Osteoblast (primary cell): ENCODE measurements at regions not wholly inside any gene's neighbourhood (a gene's known extent, or its start where the extent isn't known, plus 50 kb on each side); places are given as distances from the start of the nearest gene placed in this dataset.

ENCODE experiments used
- DNase-seq: peaks from one replicate; pipeline ENCODE4 v3.0.0; 2011; ENCODE audit warnings: low spot score, mixed read lengths; ENCODE audit not compliant: insufficient read length; ENCODE audit errors: missing footprints
- H2AFZ ChIP-seq: 2 replicates; pipeline ENCODE4 v1.6.0; 2011; ENCODE audit warnings: mild to moderate bottlenecking, low read length
- H3K27ac ChIP-seq: 2 replicates; pipeline ENCODE4 v1.5.1; 2011; ENCODE audit warnings: mild to moderate bottlenecking, low read depth, low read length, moderate library complexity
- H3K27me3 ChIP-seq: 2 replicates; pipeline ENCODE4 v1.6.0; 2012; ENCODE audit warnings: mild to moderate bottlenecking, control low read depth, inconsistent platforms, low read length, moderate library complexity; ENCODE audit not compliant: insufficient read depth
- H3K36me3 ChIP-seq: 2 replicates; pipeline ENCODE4 v1.5.1; 2011; ENCODE audit warnings: mild to moderate bottlenecking, low read length, control low read depth, moderate library complexity; ENCODE audit not compliant: insufficient read depth
- H3K4me1 ChIP-seq: 2 replicates; pipeline ENCODE4 v1.5.1; 2011; ENCODE audit warnings: mild to moderate bottlenecking, low read length, control low read depth, moderate library complexity; ENCODE audit not compliant: insufficient read depth
- H3K4me2 ChIP-seq: 2 replicates; pipeline ENCODE4 v1.6.0; 2011; ENCODE audit warnings: mild to moderate bottlenecking, low read length; ENCODE audit not compliant: insufficient read depth
- H3K4me3 ChIP-seq: fragments of 200-600 bp; sonication (generic); 3 replicates; pipeline ENCODE4 v1.5.1; 2012; ENCODE audit warnings: mild to moderate bottlenecking, low read length, inconsistent platforms; ENCODE audit not compliant: insufficient read depth
- H3K79me2 ChIP-seq: 2 replicates; pipeline ENCODE4 v1.6.0; 2012; ENCODE audit warnings: mild to moderate bottlenecking, low read length, control low read depth, inconsistent platforms; ENCODE audit not compliant: insufficient read depth
- H3K9me3 ChIP-seq: 2 replicates; pipeline ENCODE4 v1.5.1; 2011; ENCODE audit warnings: low read depth, low read length, control low read depth
- H4K20me1 ChIP-seq: 2 replicates; pipeline ENCODE4 v1.6.0; 2012; ENCODE audit warnings: mild to moderate bottlenecking, low read length, control low read depth; ENCODE audit not compliant: insufficient read depth
- CTCF ChIP-seq: IDR thresholded peaks from 2 replicates; pipeline ENCODE4 v1.5.1; 2011; ENCODE audit warnings: mild to moderate bottlenecking, low read depth, low read length, moderate library complexity; ENCODE audit errors: extremely low read depth

GRCh38 chr21:40936178-40936577 lies 89.2 kb upstream of the DSCAM start:
- no peaks in the 10 kb centered on the region for H3K36me3 ChIP-seq
- TF ChIP-seq CTCF: no peak
- H3K4me2 ChIP-seq: no peak overlapping the region
- no peaks in the 10 kb centered on the region for H3K4me1 ChIP-seq
- no peaks in the 10 kb centered on the region for H3K27me3 ChIP-seq
- DNase-seq: no peak
- H3K79me2 ChIP-seq: no peaks in the 10 kb centered on the region
- no peaks in the 10 kb centered on the region for H3K9me3 ChIP-seq
- H3K4me3 ChIP-seq: no peak overlapping the region
- H3K27ac ChIP-seq: no peak overlapping the region
- no peaks in the 10 kb centered on the region for H4K20me1 ChIP-seq
- H2AFZ ChIP-seq: no peak overlapping the region

GRCh38 chr21:40936771-40937261 lies 89.9 kb upstream of the DSCAM start:
- Histone ChIP-seq H3K27ac (no peak overlapping the region), H3K4me2 (no peak overlapping the region), H3K4me1 (no peaks in the 10 kb centered on the region), H3K36me3 (no peaks in the 10 kb centered on the region), H3K4me3 (no peak overlapping the region), H4K20me1 (no peaks in the 10 kb centered on the region), H3K79me2 (no peaks in the 10 kb centered on the region), H3K9me3 (no peaks in the 10 kb centered on the region), H3K27me3 (no peaks in the 10 kb centered on the region), H2AFZ (no peak overlapping the region)
- TF ChIP-seq CTCF: no peak
- no peak for DNase-seq

- DNase-seq: no peak
- Histone ChIP-seq H3K9me3 (no peaks in the 10 kb centered on the region), H3K36me3 (no peaks in the 10 kb centered on the region), H3K27me3 (no peaks in the 10 kb centered on the region), H3K4me1 (no peaks in the 10 kb centered on the region), H3K27ac (no peak overlapping the region), H4K20me1 (no peaks in the 10 kb centered on the region), H3K4me2 (no peak overlapping the region), H3K79me2 (no peaks in the 10 kb centered on the region), H2AFZ (no peak overlapping the region), H3K4me3 (no peak overlapping the region)
- no peak for TF ChIP-seq CTCF
These were observed 91.1 kb upstream of the DSCAM start for GRCh38 chr21:40938078-40938477.

- no peaks in the 10 kb centered on the region for H3K9me3 ChIP-seq
- H3K4me3 ChIP-seq: no peak overlapping the region
- H3K27me3 ChIP-seq: no peaks in the 10 kb centered on the region
These were observed 91.7 kb upstream of the DSCAM start for GRCh38 chr21:40938611-40939010.

More at GRCh38 chr21:40938611-40939010, 91.7 kb upstream of the DSCAM start:
- Histone ChIP-seq H3K27ac (no peak overlapping the region), H3K4me2 (no peak overlapping the region), H3K36me3 (no peaks in the 10 kb centered on the region), H3K79me2 (no peaks in the 10 kb centered on the region), H4K20me1 (no peaks in the 10 kb centered on the region), H2AFZ (no peak overlapping the region), H3K4me1 (no peaks in the 10 kb centered on the region)
- DNase-seq: no peak
- no peak for TF ChIP-seq CTCF
